B cell (primary cell): ENCODE measurements at regions not wholly inside any gene's neighbourhood (a gene's known extent, or its start where the extent isn't known, plus 50 kb on each side); places are given as distances from the start of the nearest gene placed in this dataset.

Experiments
- ATAC-seq: fragments of 200-7000 bp; cut with Tn5 transposase; one replicate; pipeline ENCODE4 v1.10.0; 2021; ENCODE audit warnings: low read depth, mild to moderate bottlenecking, moderate number of reproducible peaks, moderate library complexity
- CTCF ChIA-PET: fragments of 350-600 bp; sonication (Branson Sonifier 250); formaldehyde crosslinking; loops from one replicate; lab custom pipeline; 2021; ENCODE audit warnings: antibody characterized with exemption, inconsistent platforms; lab: Charles Lee
- POLR2A ChIA-PET: fragments of 350-600 bp; sonication (Branson Sonifier 250); formaldehyde crosslinking; loops from one replicate; lab custom pipeline; 2021; ENCODE audit warnings: antibody characterized with exemption; lab: Charles Lee
- DNase-seq: peaks from one replicate; pipeline ENCODE4 v3.0.0; 2013
- H2AFZ ChIP-seq: 2 replicates; pipeline ENCODE4 v1.6.1; 2012; ENCODE audit warnings: mild to moderate bottlenecking, low read depth, low read length; ENCODE audit not compliant: insufficient read depth, poor library complexity, severe bottlenecking
- H3K27ac ChIP-seq, 2 donors: 1 replicate in 1 of 2; 2 replicates in 1 of 2; pipeline ENCODE4 v1.5.1; 2012 to 2013; ENCODE audit warnings: low read length in 2 of 2, mild to moderate bottlenecking in 2 of 2, moderate library complexity in 1 of 2
- H3K27me3 ChIP-seq, 4 experiments: fragments of 200-600 bp in 1 of 4; sonication (generic) in 1 of 4; replicated peaks in 1 of 4; 1 replicate in 2 of 4; 2 replicates in 2 of 4; pipeline versions ENCODE4 v1.6.1 to v1.7.0; 2013 to 2016; ENCODE audit warnings: low read length in 3 of 4, mild to moderate bottlenecking in 2 of 4, mixed read lengths in 1 of 4, moderate library complexity in 1 of 4; ENCODE audit not compliant: insufficient read depth in 4 of 4, control insufficient read depth in 3 of 4; ENCODE audit errors: control extremely low read depth in 1 of 4
- H3K36me3 ChIP-seq, 2 experiments: replicated peaks in 1 of 2; 1 replicate in 1 of 2; 2 replicates in 1 of 2; pipeline versions ENCODE4 v1.6.1 to v1.7.1; 2013; ENCODE audit warnings: low read length in 1 of 2; ENCODE audit not compliant: insufficient read depth in 2 of 2, control insufficient read depth in 1 of 2; ENCODE audit errors: control extremely low read depth in 1 of 2, extremely low read depth in 1 of 2
- H3K4me1 ChIP-seq, 2 donors: fragments of 200-600 bp in 1 of 2; sonication (generic) in 1 of 2; 1 replicate in 1 of 2; 2 replicates in 1 of 2; pipeline versions ENCODE4 v1.5.1 to v1.6.1; 2013 to 2017; ENCODE audit warnings: low read length in 2 of 2; ENCODE audit not compliant: control insufficient read depth in 2 of 2, insufficient read depth in 2 of 2
- H3K4me2 ChIP-seq: replicated peaks from 2 replicates; pipeline ENCODE3; 2012; ENCODE audit warnings: mild to moderate bottlenecking, low read depth, low read length; ENCODE audit not compliant: poor library complexity, severe bottlenecking
- H3K4me3 ChIP-seq, 5 experiments: fragments of 200-600 bp in 1 of 5; sonication (generic) in 1 of 5; 1 replicate in 3 of 5; 2 replicates in 2 of 5; pipeline versions ENCODE4 v1.5.1 to v1.7.0; 2011 to 2016; ENCODE audit warnings: low read length in 4 of 5, mild to moderate bottlenecking in 4 of 5, low read depth in 2 of 5, control low read depth in 1 of 5, moderate library complexity in 1 of 5; ENCODE audit not compliant: insufficient read depth in 1 of 5; ENCODE audit errors: control extremely low read depth in 1 of 5, extremely low read depth in 1 of 5
- H3K79me2 ChIP-seq: fragments of 200-600 bp; sonication (generic); one replicate; pipeline ENCODE4 v1.6.0; 2016; ENCODE audit warnings: low read length; ENCODE audit not compliant: control insufficient read depth, insufficient read depth
- H3K9ac ChIP-seq: fragments of 200-600 bp; sonication (generic); 2 replicates; pipeline ENCODE4 v1.6.1; 2017; ENCODE audit warnings: mild to moderate bottlenecking, low read length, moderate library complexity
- H3K9me3 ChIP-seq, 3 donors: one replicate each; pipeline versions ENCODE4 v1.6.1 to v1.7.1; 2013; ENCODE audit warnings: low read length in 2 of 3; ENCODE audit not compliant: control insufficient read depth in 2 of 3, insufficient read depth in 1 of 3; ENCODE audit errors: control extremely low read depth in 1 of 3
- H4K20me1 ChIP-seq: 2 replicates; pipeline ENCODE4 v1.6.0; 2012; ENCODE audit warnings: mild to moderate bottlenecking, low read length; ENCODE audit not compliant: insufficient read depth, control insufficient read depth, poor library complexity, severe bottlenecking
- H3K27ac Mint-ChIP-seq: one replicate; pipeline ENCODE4 v1.8.0; 2021; ENCODE audit warnings: mixed read lengths
- H3K27me3 Mint-ChIP-seq: one replicate; pipeline ENCODE4 v1.8.0; 2021; ENCODE audit warnings: mixed read lengths
- H3K4me1 Mint-ChIP-seq: one replicate; pipeline ENCODE4 v1.8.0; 2021; ENCODE audit warnings: mixed read lengths
- H3K4me3 Mint-ChIP-seq: one replicate; pipeline ENCODE4 v1.8.0; 2021; ENCODE audit warnings: mixed read lengths
- H3K9me3 Mint-ChIP-seq: one replicate; pipeline ENCODE4 v1.8.0; 2022; ENCODE audit warnings: mixed read lengths; ENCODE audit not compliant: insufficient read depth
- CTCF ChIP-seq: fragments of 200-600 bp; IDR thresholded peaks from one replicate; pipeline ENCODE4 v1.8.0; 2022; ENCODE audit warnings: antibody characterized with exemption, mild to moderate bottlenecking
- EZH2 ChIP-seq: IDR thresholded peaks from 2 replicates; pipeline ENCODE4 v1.6.1; 2012; ENCODE audit warnings: borderline replicate concordance, low read depth, mild to moderate bottlenecking, moderate library complexity, low read length; ENCODE audit not compliant: insufficient read depth, poor library complexity, severe bottlenecking
- WGBS: methylation state at CpG from one replicate; pipeline ENCODE4 v1.1.5; 2013; ENCODE audit warnings: missing lambda C conversion rate; ENCODE audit not compliant: insufficient coverage; 5-methylcytosine and 5-hydroxymethylcytosine counted together
- intact Hi-C: fragments of 100-400 bp; cut with micrococcal nuclease; formaldehyde crosslinking; loops from one replicate; pipeline ENCODE4 v1.10.0; 2022

GRCh38 chr1:242797856-242798255 lies 273.4 kb upstream of the PLD5 start:
- TF ChIP-seq EZH2 (no peak), CTCF (no peak)
- Histone ChIP-seq H3K4me2 (no peak overlapping the region), H3K27ac (no peak overlapping the region), H3K9ac (no peak overlapping the region), H3K4me3 (no peak overlapping the region), H3K4me1 (no peaks in the 10 kb centered on the region), H2AFZ (no peak overlapping the region), H4K20me1 (no peaks in the 10 kb centered on the region), H3K36me3 (no peaks in the 10 kb centered on the region), H3K27me3 (peaks cover 0 to 3% (median 0%) of the 10 kb centered on the region in 4 experiments), H3K9me3 (no peaks in the 10 kb centered on the region), H3K79me2 (no peaks in the 10 kb centered on the region)
- no peak for ATAC-seq
- H3K27me3 Mint-ChIP-seq: peaks cover 6% of the 10 kb centered on the region
- H3K4me1 Mint-ChIP-seq: no peaks in the 10 kb centered on the region
- DNase-seq: no peak
- no peaks in the 10 kb centered on the region for H3K9me3 Mint-ChIP-seq
- H3K4me3 Mint-ChIP-seq: no peak overlapping the region
- no peak overlapping the region for H3K27ac Mint-ChIP-seq
- ChIA-PET POLR2A (interaction anchor here (0.6 kb wide), 1 partner anchor 525 kb away, joined by 4 read pairs; no protein-coding TSS in a partner anchor), CTCF (interaction anchor here (1.2 kb wide), 1 partner anchor 343 kb away, joined by 3 read pairs; no protein-coding TSS in a partner anchor)
- intact Hi-C loops: loop anchor here (5.0 kb wide), 1 partner anchor 331 kb away; no protein-coding TSS in a partner anchor

- H3K4me1 Mint-ChIP-seq: peaks cover 66% of the 10 kb centered on the region
- Histone ChIP-seq H3K9ac (peak overlapping the region; percentile 0), H3K4me1 (peaks cover 66% of the 10 kb centered on the region in 2 donors), H3K4me3 (peak overlapping the region in 1 of 5 experiments; percentile 21), H3K79me2 (no peaks in the 10 kb centered on the region), H3K27ac (peak overlapping the region; percentile 63 to 69), H3K9me3 (peaks cover 0 to 10% (median 6%) of the 10 kb centered on the region in 3 donors), H3K36me3 (no peaks in the 10 kb centered on the region), H2AFZ (peak overlapping the region; percentile 2), H4K20me1 (no peaks in the 10 kb centered on the region), H3K4me2 (peak overlapping the region; percentile 53), H3K27me3 (no peaks in the 10 kb centered on the region)
- no peaks in the 10 kb centered on the region for H3K27me3 Mint-ChIP-seq
- H3K9me3 Mint-ChIP-seq: peaks cover 5% of the 10 kb centered on the region
- no peak for TF ChIP-seq EZH2
- TF ChIP-seq CTCF: no peak
- H3K27ac Mint-ChIP-seq: peak overlapping the region; percentile 80
- intact Hi-C loops: no loop called here
- ChIA-PET CTCF (interaction anchor here (1.3 kb wide), 1 partner anchor 139 kb away, joined by 3 read pairs; no protein-coding TSS in a partner anchor), POLR2A (no interaction called here)
- 0% methylated on average over 1 of the region's 2 CpGs for WGBS
- DNase-seq: peak; percentile 67
- peak; percentile 46 for ATAC-seq
- H3K4me3 Mint-ChIP-seq: peak overlapping the region; percentile 49
Measured at GRCh38 chr1:242788771-242789170, 264.3 kb upstream of the PLD5 start.
